ENCODE measurements at regions not wholly inside any gene's neighbourhood (a gene's known extent, or its start where the extent isn't known, plus 50 kb on each side); places are given as distances from the start of the nearest gene placed in this dataset.

- TF ChIP-seq, protein P1, sequence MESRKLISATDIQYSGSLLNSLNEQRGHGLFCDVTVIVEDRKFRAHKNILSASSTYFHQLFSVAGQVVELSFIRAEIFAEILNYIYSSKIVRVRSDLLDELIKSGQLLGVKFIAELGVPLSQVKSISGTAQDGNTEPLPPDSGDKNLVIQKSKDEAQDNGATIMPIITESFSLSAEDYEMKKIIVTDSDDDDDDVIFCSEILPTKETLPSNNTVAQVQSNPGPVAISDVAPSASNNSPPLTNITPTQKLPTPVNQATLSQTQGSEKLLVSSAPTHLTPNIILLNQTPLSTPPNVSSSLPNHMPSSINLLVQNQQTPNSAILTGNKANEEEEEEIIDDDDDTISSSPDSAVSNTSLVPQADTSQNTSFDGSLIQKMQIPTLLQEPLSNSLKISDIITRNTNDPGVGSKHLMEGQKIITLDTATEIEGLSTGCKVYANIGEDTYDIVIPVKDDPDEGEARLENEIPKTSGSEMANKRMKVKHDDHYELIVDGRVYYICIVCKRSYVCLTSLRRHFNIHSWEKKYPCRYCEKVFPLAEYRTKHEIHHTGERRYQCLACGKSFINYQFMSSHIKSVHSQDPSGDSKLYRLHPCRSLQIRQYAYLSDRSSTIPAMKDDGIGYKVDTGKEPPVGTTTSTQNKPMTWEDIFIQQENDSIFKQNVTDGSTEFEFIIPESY (IDR thresholded peaks at IDR 0.05; ENCODE audit: extremely low read depth, insufficient replicate concordance, low read length) = no peak
- Histone ChIP-seq H3K4me2 (ENCODE audit: low read length) (no peak overlapping the region), H3K9me2 (ENCODE audit: insufficient read depth) (no peaks in the 10 kb centered on the region), H3K4me1 (ENCODE audit: control insufficient read depth in 1 of 2, insufficient read depth in 2 of 2, low read length in 2 of 2) (peaks cover 0 to 2% of the 10 kb centered on the region in 2 experiments; a peak in 1 of 4 replicates), H3K27me3 (ENCODE audit: insufficient read depth, low read length) (no peaks in the 10 kb centered on the region), H3K9ac (ENCODE audit: low read length) (no peak overlapping the region), H3K4me3 (replicated peaks in 1 of 2; ENCODE audit: low read depth in 1 of 2, low read length in 2 of 2) (no peak overlapping the region), H3K79me2 (ENCODE audit: insufficient read depth, low read length) (no peaks in the 10 kb centered on the region), H4K20me1 (ENCODE audit: insufficient read depth) (no peaks in the 10 kb centered on the region), H3K9me3 (ENCODE audit: control insufficient read depth in 1 of 2, insufficient read depth in 1 of 2, low read depth in 1 of 2, low read length in 2 of 2) (no peaks in the 10 kb centered on the region), H3K27ac (ENCODE audit: low read depth, low read length) (no peak overlapping the region), H2AFZ (ENCODE audit: low read depth, low read length, poor library complexity, severe bottlenecking) (no peak overlapping the region), H3K36me3 (ENCODE audit: control insufficient read depth in 1 of 2, insufficient read depth in 2 of 2, low read length in 2 of 2) (no peaks in the 10 kb centered on the region)
- ChIA-PET RAD21 (ENCODE audit: low non-redundant PET in 1 of 2, low total read pairs in 2 of 2, uncharacterized antibody in 2 of 2, unreplicated experiment in 2 of 2) (no interaction called here), CTCF (no interaction called here), POLR2A (no interaction called here)
- BruUV-seq (replicated peaks) = no TSS peak
- DNase-seq (ENCODE audit: low read depth, low spot score) = no peak
- intact Hi-C loops (cut with micrococcal nuclease) = no loop called here
- no peak for ATAC-seq
These were observed 69.9 kb upstream of the ACSL3 start for GRCh38 chr2:222790932-222791331.

GRCh38 chr2:222792001-222792611 is 68.7 kb upstream of the ACSL3 start:
- H3K4me1 ChIP-seq (ENCODE audit: control insufficient read depth in 1 of 2, insufficient read depth in 2 of 2, low read length in 2 of 2) = peaks cover 0 to 2% of the 10 kb centered on the region in 2 experiments; a peak in 1 of 4 replicates
- no TSS peak for BruUV-seq (replicated peaks)
- H4K20me1 ChIP-seq (ENCODE audit: insufficient read depth) = no peaks in the 10 kb centered on the region
- no peak for TF ChIP-seq MAX (IDR thresholded peaks at IDR 0.05)
- TF ChIP-seq SIN3A (IDR thresholded peaks at IDR 0.05; ENCODE audit: low read depth) = no peak
- no peak for TF ChIP-seq EZH2phosphoT487 (IDR thresholded peaks at IDR 0.05; ENCODE audit: borderline replicate concordance)
- TF ChIP-seq POLR2A (IDR thresholded peaks at IDR 0.05; ENCODE audit: borderline replicate concordance, extremely low read depth, insufficient read depth, insufficient read length) = no peak
- no peak for TF ChIP-seq FOSL1 (IDR thresholded peaks at IDR 0.05; ENCODE audit: low read depth)
- no peak for TF ChIP-seq CBX3 (IDR thresholded peaks at IDR 0.05; ENCODE audit: low read depth)
- TF ChIP-seq, protein P2, sequence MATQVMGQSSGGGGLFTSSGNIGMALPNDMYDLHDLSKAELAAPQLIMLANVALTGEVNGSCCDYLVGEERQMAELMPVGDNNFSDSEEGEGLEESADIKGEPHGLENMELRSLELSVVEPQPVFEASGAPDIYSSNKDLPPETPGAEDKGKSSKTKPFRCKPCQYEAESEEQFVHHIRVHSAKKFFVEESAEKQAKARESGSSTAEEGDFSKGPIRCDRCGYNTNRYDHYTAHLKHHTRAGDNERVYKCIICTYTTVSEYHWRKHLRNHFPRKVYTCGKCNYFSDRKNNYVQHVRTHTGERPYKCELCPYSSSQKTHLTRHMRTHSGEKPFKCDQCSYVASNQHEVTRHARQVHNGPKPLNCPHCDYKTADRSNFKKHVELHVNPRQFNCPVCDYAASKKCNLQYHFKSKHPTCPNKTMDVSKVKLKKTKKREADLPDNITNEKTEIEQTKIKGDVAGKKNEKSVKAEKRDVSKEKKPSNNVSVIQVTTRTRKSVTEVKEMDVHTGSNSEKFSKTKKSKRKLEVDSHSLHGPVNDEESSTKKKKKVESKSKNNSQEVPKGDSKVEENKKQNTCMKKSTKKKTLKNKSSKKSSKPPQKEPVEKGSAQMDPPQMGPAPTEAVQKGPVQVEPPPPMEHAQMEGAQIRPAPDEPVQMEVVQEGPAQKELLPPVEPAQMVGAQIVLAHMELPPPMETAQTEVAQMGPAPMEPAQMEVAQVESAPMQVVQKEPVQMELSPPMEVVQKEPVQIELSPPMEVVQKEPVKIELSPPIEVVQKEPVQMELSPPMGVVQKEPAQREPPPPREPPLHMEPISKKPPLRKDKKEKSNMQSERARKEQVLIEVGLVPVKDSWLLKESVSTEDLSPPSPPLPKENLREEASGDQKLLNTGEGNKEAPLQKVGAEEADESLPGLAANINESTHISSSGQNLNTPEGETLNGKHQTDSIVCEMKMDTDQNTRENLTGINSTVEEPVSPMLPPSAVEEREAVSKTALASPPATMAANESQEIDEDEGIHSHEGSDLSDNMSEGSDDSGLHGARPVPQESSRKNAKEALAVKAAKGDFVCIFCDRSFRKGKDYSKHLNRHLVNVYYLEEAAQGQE (IDR thresholded peaks at IDR 0.05; ENCODE audit: low read depth) = no peak
- TF ChIP-seq, protein P3, sequence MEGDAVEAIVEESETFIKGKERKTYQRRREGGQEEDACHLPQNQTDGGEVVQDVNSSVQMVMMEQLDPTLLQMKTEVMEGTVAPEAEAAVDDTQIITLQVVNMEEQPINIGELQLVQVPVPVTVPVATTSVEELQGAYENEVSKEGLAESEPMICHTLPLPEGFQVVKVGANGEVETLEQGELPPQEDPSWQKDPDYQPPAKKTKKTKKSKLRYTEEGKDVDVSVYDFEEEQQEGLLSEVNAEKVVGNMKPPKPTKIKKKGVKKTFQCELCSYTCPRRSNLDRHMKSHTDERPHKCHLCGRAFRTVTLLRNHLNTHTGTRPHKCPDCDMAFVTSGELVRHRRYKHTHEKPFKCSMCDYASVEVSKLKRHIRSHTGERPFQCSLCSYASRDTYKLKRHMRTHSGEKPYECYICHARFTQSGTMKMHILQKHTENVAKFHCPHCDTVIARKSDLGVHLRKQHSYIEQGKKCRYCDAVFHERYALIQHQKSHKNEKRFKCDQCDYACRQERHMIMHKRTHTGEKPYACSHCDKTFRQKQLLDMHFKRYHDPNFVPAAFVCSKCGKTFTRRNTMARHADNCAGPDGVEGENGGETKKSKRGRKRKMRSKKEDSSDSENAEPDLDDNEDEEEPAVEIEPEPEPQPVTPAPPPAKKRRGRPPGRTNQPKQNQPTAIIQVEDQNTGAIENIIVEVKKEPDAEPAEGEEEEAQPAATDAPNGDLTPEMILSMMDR (IDR thresholded peaks at IDR 0.05 in 2 of 3, conservative IDR thresholded peaks at IDR 0.05 in 1 of 3; ENCODE audit: borderline replicate concordance in 1 of 3, insufficient read depth in 1 of 3, low read depth in 2 of 3, low read length in 2 of 3) = no peak
- TF ChIP-seq ZNF274 (IDR thresholded peaks at IDR 0.05; ENCODE audit: low read depth, low read length) = no peak
- TF ChIP-seq POLR2AphosphoS5 (IDR thresholded peaks at IDR 0.05; ENCODE audit: low read depth, low read length) = no peak
- H3K27me3 ChIP-seq (ENCODE audit: insufficient read depth, low read length) = no peaks in the 10 kb centered on the region
- no peak overlapping the region for H3K4me2 ChIP-seq (ENCODE audit: low read length)
- intact Hi-C loops (cut with micrococcal nuclease) = no loop called here
- H3K4me3 ChIP-seq (replicated peaks in 1 of 2; ENCODE audit: low read depth in 1 of 2, low read length in 2 of 2) = no peak overlapping the region
- H3K9me3 ChIP-seq (ENCODE audit: control insufficient read depth in 1 of 2, insufficient read depth in 1 of 2, low read depth in 1 of 2, low read length in 2 of 2) = no peaks in the 10 kb centered on the region
- ATAC-seq = no peak
- no peak overlapping the region for H2AFZ ChIP-seq (ENCODE audit: low read depth, low read length, poor library complexity, severe bottlenecking)
- no peaks in the 10 kb centered on the region for H3K9me2 ChIP-seq (ENCODE audit: insufficient read depth)
- ChIA-PET CTCF (no interaction called here), RAD21 (ENCODE audit: low non-redundant PET in 1 of 2, low total read pairs in 2 of 2, uncharacterized antibody in 2 of 2, unreplicated experiment in 2 of 2) (no interaction called here), POLR2A (no interaction called here)
- H3K27ac ChIP-seq (ENCODE audit: low read depth, low read length) = no peak overlapping the region
- no peak for DNase-seq (ENCODE audit: low read depth, low spot score)
- H3K36me3 ChIP-seq (ENCODE audit: control insufficient read depth in 1 of 2, insufficient read depth in 2 of 2, low read length in 2 of 2) = no peaks in the 10 kb centered on the region
- H3K9ac ChIP-seq (ENCODE audit: low read length) = no peak overlapping the region
- no peaks in the 10 kb centered on the region for H3K79me2 ChIP-seq (ENCODE audit: insufficient read depth, low read length)
